H1 (cell line): ENCODE measurements at regions not wholly inside any gene's neighbourhood (a gene's known extent, or its start where the extent isn't known, plus 50 kb on each side); places are given as distances from the start of the nearest gene placed in this dataset.

Source experiments
- BACH1 ChIP-seq: IDR thresholded peaks from 2 replicates; pipeline ENCODE4 v1.6.1; 2012; ENCODE audit warnings: low read length, improper control_type of control experiment
- BCL11A ChIP-seq, 2 experiments: IDR thresholded peaks; one replicate each; pipeline ENCODE4 v1.6.1; 2011; ENCODE audit warnings: low read depth in 2 of 2, low read length in 2 of 2, mild to moderate bottlenecking in 2 of 2
- JUN ChIP-seq: IDR thresholded peaks from 2 replicates; pipeline ENCODE4 v1.6.1; 2011; ENCODE audit warnings: low read depth, mild to moderate bottlenecking, improper control_type of control experiment, low read length

DNA sequence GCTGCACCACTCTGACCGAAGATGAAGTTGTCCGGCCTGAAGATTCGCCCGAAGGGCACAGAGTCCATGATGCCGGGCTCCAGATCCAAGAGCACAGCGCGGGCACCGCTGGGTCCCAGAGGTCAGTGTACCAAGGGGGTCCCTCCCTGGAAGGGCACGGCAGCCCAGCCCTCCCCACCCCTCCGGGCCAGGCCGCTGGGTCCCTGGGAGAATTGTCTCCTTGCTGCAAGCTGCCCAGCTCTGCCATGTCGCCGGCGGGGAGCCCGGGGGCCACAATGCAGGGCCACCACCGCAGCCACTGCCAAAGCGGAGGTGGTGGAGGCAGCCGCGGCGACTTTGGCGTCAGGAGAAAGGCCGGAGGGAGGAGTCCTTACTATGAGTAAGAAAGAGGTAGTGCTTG is 189.5 kb upstream of the CYRIA start (continued):
- no peak for TF ChIP-seq JUN
- TF ChIP-seq BACH1 = no peak
- TF ChIP-seq BCL11A (IDR thresholded peaks at IDR 0.05; ENCODE audit: low read depth in 2 of 2, low read length in 2 of 2) = no peak
